ENCODE measurements at regions not wholly inside any gene's neighbourhood (a gene's known extent, or its start where the extent isn't known, plus 50 kb on each side); places are given as distances from the start of the nearest gene placed in this dataset.

- TF ChIP-seq CTCF (IDR thresholded peaks at IDR 0.05; ENCODE audit: low read depth, low read length, poor library complexity, severe bottlenecking) = no peak
- TF ChIP-seq EZH2phosphoT487 (IDR thresholded peaks at IDR 0.05; ENCODE audit: borderline replicate concordance, low read length) = no peak
These were observed 154.3 kb downstream of the BUD13 start for GRCh38 chr11:116618461-116618860.

All from DOHH2 (cell line).